ENCODE measurements at regions not wholly inside any gene's neighbourhood (a gene's known extent, or its start where the extent isn't known, plus 50 kb on each side); places are given as distances from the start of the nearest gene placed in this dataset.

GRCh38 chr10:59508956-59509355 is 146.6 kb upstream of the FAM13C start:
- H3K27ac ChIP-seq (ENCODE audit: low read length): peak overlapping the region; percentile 71
- H3K4me1 ChIP-seq (ENCODE audit: insufficient read depth, low read length): peaks cover 43% of the 10 kb centered on the region
- ChIA-PET CTCF (interaction anchor here (0.6 kb wide), 1 partner anchor 314 kb away, joined by 3 read pairs; no protein-coding TSS in a partner anchor), POLR2A (ENCODE audit: unreplicated experiment) (no interaction called here)
- no peaks in the 10 kb centered on the region for H3K9me2 ChIP-seq (replicated peaks; ENCODE audit: low read length)
- intact Hi-C loops (cut with micrococcal nuclease): loop anchor here (1.0 to 2.0 kb wide), 2 partner anchors 66 to 269 kb away; no protein-coding TSS in a partner anchor
- peaks cover 9% of the 10 kb centered on the region for H3F3A ChIP-seq (ENCODE audit: low read length, unreplicated experiment)
- no peak for ATAC-seq
- H3K4me3 ChIP-seq (ENCODE audit: low read length): no peak overlapping the region
- BruUV-seq (replicated peaks): no TSS peak
- no peaks in the 10 kb centered on the region for H3K9me3 ChIP-seq (ENCODE audit: low read length)
- H3K9ac ChIP-seq (ENCODE audit: low read length): peak overlapping the region; percentile 1; the same call in 1 of the 2 replicates
- no peaks in the 10 kb centered on the region for H3K36me3 ChIP-seq (ENCODE audit: low read depth, low read length)
- no peaks in the 10 kb centered on the region for H3K79me2 ChIP-seq (ENCODE audit: low read length)
- DNase-seq: peak; percentile 53
- H2AFZ ChIP-seq (ENCODE audit: low read length): no peak overlapping the region
- peak overlapping the region; percentile 20 for H3K4me2 ChIP-seq (ENCODE audit: low read length)
- no peaks in the 10 kb centered on the region for H3K27me3 ChIP-seq (ENCODE audit: low read length)
- TF ChIP-seq EZH2 (IDR thresholded peaks at IDR 0.05; ENCODE audit: low read length, unreplicated experiment) (no peak), EZH2phosphoT487 (IDR thresholded peaks at IDR 0.05; ENCODE audit: borderline replicate concordance, low read length) (no peak), CTCF (conservative IDR thresholded peaks at IDR 0.05; ENCODE audit: low read depth, low read length) (no peak)
- no peaks in the 10 kb centered on the region for H4K20me1 ChIP-seq (ENCODE audit: low read length)

GRCh38 chr10:59508296-59508695 is 145.9 kb upstream of the FAM13C start:
- Histone ChIP-seq H3K27ac (ENCODE audit: low read length) (peak overlapping the region; percentile 71), H3F3A (ENCODE audit: low read length, unreplicated experiment) (peaks cover 9% of the 10 kb centered on the region), H3K79me2 (ENCODE audit: low read length) (no peaks in the 10 kb centered on the region), H3K9me3 (ENCODE audit: low read length) (no peaks in the 10 kb centered on the region), H3K4me3 (ENCODE audit: low read length) (no peak overlapping the region), H3K9ac (ENCODE audit: low read length) (peak overlapping the region; percentile 1; the same call in 1 of the 2 replicates), H3K36me3 (ENCODE audit: low read depth, low read length) (no peaks in the 10 kb centered on the region), H3K27me3 (ENCODE audit: low read length) (no peaks in the 10 kb centered on the region), H3K9me2 (replicated peaks; ENCODE audit: low read length) (no peaks in the 10 kb centered on the region), H2AFZ (ENCODE audit: low read length) (no peak overlapping the region), H3K4me2 (ENCODE audit: low read length) (peak overlapping the region; percentile 20), H4K20me1 (ENCODE audit: low read length) (no peaks in the 10 kb centered on the region), H3K4me1 (ENCODE audit: insufficient read depth, low read length) (peaks cover 36% of the 10 kb centered on the region)
- intact Hi-C loops (cut with micrococcal nuclease): loop anchor here (1.0 to 2.0 kb wide), 2 partner anchors 67 to 268 kb away; no protein-coding TSS in a partner anchor
- ChIA-PET CTCF (interaction anchor here (0.6 kb wide), 2 partner anchors 184 to 315 kb away, joined by 3 read pairs; no protein-coding TSS in a partner anchor), POLR2A (ENCODE audit: unreplicated experiment) (no interaction called here)
- ATAC-seq (peak; percentile 99), DNase-seq (peak; percentile 100)
- no peak for TF ChIP-seq EZH2phosphoT487 (IDR thresholded peaks at IDR 0.05; ENCODE audit: borderline replicate concordance, low read length)
- TF ChIP-seq CTCF (conservative IDR thresholded peaks at IDR 0.05; ENCODE audit: low read depth, low read length): no peak
- TF ChIP-seq EZH2 (IDR thresholded peaks at IDR 0.05; ENCODE audit: low read length, unreplicated experiment): no peak
- no TSS peak for BruUV-seq (replicated peaks)

- TF ChIP-seq CTCF (conservative IDR thresholded peaks at IDR 0.05; ENCODE audit: low read depth, low read length) (no peak), EZH2 (IDR thresholded peaks at IDR 0.05; ENCODE audit: low read length, unreplicated experiment) (no peak), EZH2phosphoT487 (IDR thresholded peaks at IDR 0.05; ENCODE audit: borderline replicate concordance, low read length) (no peak)
- Histone ChIP-seq H4K20me1 (ENCODE audit: low read length) (no peaks in the 10 kb centered on the region), H3K4me2 (ENCODE audit: low read length) (no peak overlapping the region), H3K9me3 (ENCODE audit: low read length) (no peaks in the 10 kb centered on the region), H3K9ac (ENCODE audit: low read length) (no peak overlapping the region), H2AFZ (ENCODE audit: low read length) (no peak overlapping the region), H3K27ac (ENCODE audit: low read length) (no peak overlapping the region), H3K4me3 (ENCODE audit: low read length) (no peak overlapping the region), H3K4me1 (ENCODE audit: insufficient read depth, low read length) (peaks cover 31% of the 10 kb centered on the region), H3K9me2 (replicated peaks; ENCODE audit: low read length) (no peaks in the 10 kb centered on the region), H3K79me2 (ENCODE audit: low read length) (no peaks in the 10 kb centered on the region), H3F3A (ENCODE audit: low read length, unreplicated experiment) (peaks cover 9% of the 10 kb centered on the region), H3K36me3 (ENCODE audit: low read depth, low read length) (no peaks in the 10 kb centered on the region), H3K27me3 (ENCODE audit: low read length) (no peaks in the 10 kb centered on the region)
- BruUV-seq (replicated peaks): no TSS peak
- POLR2A ChIA-PET (ENCODE audit: unreplicated experiment): no interaction called here
- CTCF ChIA-PET: no interaction called here
- DNase-seq (no peak), ATAC-seq (no peak)
- intact Hi-C loops (cut with micrococcal nuclease): no loop called here
Observed at GRCh38 chr10:59505926-59506325, 143.6 kb upstream of the FAM13C start.
